Heart left ventricle (tissue), 16 donors: ENCODE measurements at regions not wholly inside any gene's neighbourhood (a gene's known extent, or its start where the extent isn't known, plus 50 kb on each side); places are given as distances from the start of the nearest gene placed in this dataset.

Source experiments
- ATAC-seq, 4 donors: fragments of 200-7000 bp; cut with Tn5 transposase; one replicate each; pipeline ENCODE4 v1.9.1; 2020 to 2022; ENCODE audit warnings: moderate library complexity in 4 of 4, mild to moderate bottlenecking in 3 of 4, moderate number of reproducible peaks in 1 of 4
- DNase-seq, 5 donors: peaks; one replicate each; pipeline ENCODE4 v3.0.0-alpha.2; 2020
- H3K27ac ChIP-seq, 12 donors: fragments of 200-600 bp; sonication (generic) in 4 of 12; one replicate each; pipeline versions ENCODE4 v1.5.0 to v1.8.0; 2016 to 2022; ENCODE audit warnings: mild to moderate bottlenecking in 2 of 12
- H3K27me3 ChIP-seq, 9 donors: fragments of 200-600 bp; sonication (generic) in 2 of 9; one replicate each; pipeline versions ENCODE4 v1.5.1 to v1.8.0; 2016 to 2022; ENCODE audit warnings: mild to moderate bottlenecking in 3 of 9
- H3K36me3 ChIP-seq, 9 donors: fragments of 200-600 bp; sonication (generic) in 2 of 9; one replicate each; pipeline versions ENCODE4 v1.5.0 to v1.8.0; 2018 to 2022; ENCODE audit warnings: mild to moderate bottlenecking in 2 of 9
- H3K4me1 ChIP-seq, 12 donors: fragments of 200-600 bp; sonication (generic) in 4 of 12; one replicate each; pipeline versions ENCODE4 v1.5.0 to v1.8.0; 2016 to 2022; ENCODE audit warnings: mild to moderate bottlenecking in 3 of 12
- H3K4me3 ChIP-seq, 12 donors: fragments of 200-600 bp; sonication (generic) in 4 of 12; one replicate each; pipeline versions ENCODE4 v1.5.0 to v1.8.0; 2017 to 2022; ENCODE audit warnings: mild to moderate bottlenecking in 9 of 12, moderate library complexity in 4 of 12
- H3K9me3 ChIP-seq, 12 donors: fragments of 200-600 bp; sonication (generic) in 4 of 12; one replicate each; pipeline versions ENCODE4 v1.5.0 to v1.8.0; 2016 to 2022; ENCODE audit warnings: mild to moderate bottlenecking in 1 of 12
- POLR2A ChIP-seq, 2 donors: fragments of 450-650 bp; IDR thresholded peaks; one replicate each; pipeline ENCODE4 v1.6.1; 2017; ENCODE audit warnings: antibody characterized with exemption in 2 of 2, mild to moderate bottlenecking in 2 of 2, moderate library complexity in 2 of 2
- WGBS, 4 donors: extraction: QIAGEN DNeasy Blood & Tissue Kit in 2 of 4; methylation state at CpG; one replicate each; pipeline versions ENCODE4 v1.1.5 to v1.1.7; 2013 to 2018; 5-methylcytosine and 5-hydroxymethylcytosine counted together
- intact Hi-C, 10 donors: fragments of 100-400 bp; cut with DNase I; formaldehyde crosslinking; loops; one replicate each; pipeline versions ENCODE4 v1.11.1 to v1.14.2; 2022
- TF ChIP-seq, protein P1 (sequence below), 12 donors: fragments of 200-600 bp; sonication (generic) in 4 of 12; IDR thresholded peaks; one replicate each; pipeline versions ENCODE4 v1.5.0 to v1.8.0; 2018 to 2022; ENCODE audit warnings: antibody characterized with exemption in 12 of 12, mild to moderate bottlenecking in 5 of 12
- donor health status: ischemic (EF 13 %, LVEDD 7.1; RV severe dilation, severe dysfunction).
- donor health status: healthy with polysubstance abuse.
- donor health status: DM: no; HTN: yes; CAD: no.
- donor health status: DM: no; HTN: no; CAD: no.
- donor health status: ischemic (EF 25% LVEDD 6.9; RV normal size, moderate dysfunction).
- donor health status: ischemic (EF 25% LVEDD 5.7; RV mildly dilated, moderate dysfunction).
- donor health status: healthy.
- donor health status: DM: yes; HTN: yes; CAD: no.
- donor health status: ischemic (EF 35%, LVEDD 5.7; RV mildly dilated, moderate dysfunction).
- donor health status: nonischemic (EF 11% LVEDD 7.7; RV severe dilation, severe dysfunction).
- donor health status: DM: yes; HTN: yes; CAD: no.
- donor health status: PGD.
- donor health status: ischemic (EF 29% LVEDD 5.4; RV normal size, mild dysfunction).
- donor health status: nonischemic (EF 23%, LVEDD 6.1; RV moderate dilation, normal function).

GRCh38 chr5:174245516-174246075, 200.1 kb downstream of the NSG2 start:
- DNase-seq (no peak), ATAC-seq (no peak)
- no peak overlapping the region for H3K4me3 ChIP-seq
- H3K36me3 ChIP-seq: no peaks in the 10 kb centered on the region
- peaks cover 0 to 10% (median 0%) of the 10 kb centered on the region in 12 donors for H3K9me3 ChIP-seq
- no peaks in the 10 kb centered on the region for H3K4me1 ChIP-seq
- TF ChIP-seq POLR2A (IDR thresholded peaks at IDR 0.05): no peak
- TF ChIP-seq, protein P1, sequence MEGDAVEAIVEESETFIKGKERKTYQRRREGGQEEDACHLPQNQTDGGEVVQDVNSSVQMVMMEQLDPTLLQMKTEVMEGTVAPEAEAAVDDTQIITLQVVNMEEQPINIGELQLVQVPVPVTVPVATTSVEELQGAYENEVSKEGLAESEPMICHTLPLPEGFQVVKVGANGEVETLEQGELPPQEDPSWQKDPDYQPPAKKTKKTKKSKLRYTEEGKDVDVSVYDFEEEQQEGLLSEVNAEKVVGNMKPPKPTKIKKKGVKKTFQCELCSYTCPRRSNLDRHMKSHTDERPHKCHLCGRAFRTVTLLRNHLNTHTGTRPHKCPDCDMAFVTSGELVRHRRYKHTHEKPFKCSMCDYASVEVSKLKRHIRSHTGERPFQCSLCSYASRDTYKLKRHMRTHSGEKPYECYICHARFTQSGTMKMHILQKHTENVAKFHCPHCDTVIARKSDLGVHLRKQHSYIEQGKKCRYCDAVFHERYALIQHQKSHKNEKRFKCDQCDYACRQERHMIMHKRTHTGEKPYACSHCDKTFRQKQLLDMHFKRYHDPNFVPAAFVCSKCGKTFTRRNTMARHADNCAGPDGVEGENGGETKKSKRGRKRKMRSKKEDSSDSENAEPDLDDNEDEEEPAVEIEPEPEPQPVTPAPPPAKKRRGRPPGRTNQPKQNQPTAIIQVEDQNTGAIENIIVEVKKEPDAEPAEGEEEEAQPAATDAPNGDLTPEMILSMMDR (IDR thresholded peaks at IDR 0.05): no peak
- H3K27me3 ChIP-seq: peaks cover 0 to 4% (median 0%) of the 10 kb centered on the region in 9 donors
- intact Hi-C loops: no loop called here
- no peak overlapping the region for H3K27ac ChIP-seq
- WGBS, 4 donors: 70 to 76% (median 75%) methylated on average over 8 of the region's 8 CpGs

DNA sequence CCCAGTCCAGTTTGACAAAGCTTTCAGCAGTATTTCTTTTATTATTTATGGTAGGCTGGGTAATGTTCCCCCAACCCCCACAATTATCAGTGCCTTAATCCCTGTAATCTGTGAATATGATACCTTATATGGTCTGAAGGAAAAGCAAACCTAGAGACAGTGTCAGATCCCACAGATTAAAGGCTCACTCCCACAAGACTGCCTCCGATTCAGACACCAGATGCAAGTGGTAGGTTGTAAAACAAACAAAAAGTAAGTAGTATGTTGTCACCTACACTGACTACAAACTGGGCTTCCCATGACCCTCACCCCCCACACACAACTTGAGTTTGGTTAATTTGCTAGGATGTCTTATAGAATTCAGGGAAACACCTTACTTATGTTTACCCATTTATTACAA, 201.2 kb downstream of the NSG2 start:
- peaks cover 0 to 10% (median 0%) of the 10 kb centered on the region in 12 donors for H3K9me3 ChIP-seq
- H3K4me3 ChIP-seq: no peak overlapping the region
- intact Hi-C loops: no loop called here
- no peak for TF ChIP-seq POLR2A (IDR thresholded peaks at IDR 0.05)
- TF ChIP-seq, protein P1 (IDR thresholded peaks at IDR 0.05): no peak
- H3K27ac ChIP-seq: no peak overlapping the region
- ATAC-seq (no peak), DNase-seq (no peak)
- H3K27me3 ChIP-seq: peaks cover 0 to 4% (median 0%) of the 10 kb centered on the region in 9 donors
- H3K4me1 ChIP-seq: no peaks in the 10 kb centered on the region
- WGBS, 4 donors: 47 to 80% (median 62%) methylated on average over 1 of the region's 1 CpG
- H3K36me3 ChIP-seq: no peaks in the 10 kb centered on the region

DNA sequence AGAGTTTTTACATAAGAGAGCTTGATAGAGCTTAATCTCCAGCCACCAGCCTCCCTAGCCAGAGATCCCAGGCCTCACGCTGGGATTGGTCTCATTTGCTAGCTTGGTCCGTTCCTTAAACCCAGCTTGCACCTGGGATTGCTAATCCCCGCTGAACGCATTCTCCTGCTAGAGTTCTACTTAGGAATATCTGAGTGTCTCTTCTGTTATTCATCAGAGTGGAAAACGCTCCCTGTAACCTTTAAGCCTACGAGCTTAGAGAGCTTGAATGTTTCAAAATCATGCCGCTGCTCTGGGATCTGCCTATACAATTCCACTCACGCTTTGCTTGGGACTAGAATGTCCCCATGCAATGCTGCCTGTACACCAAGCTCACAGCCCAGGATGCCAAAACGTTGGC, 201.8 kb downstream of the NSG2 start:
- intact Hi-C loops: no loop called here
- TF ChIP-seq, protein P1 (IDR thresholded peaks at IDR 0.05): no peak
- TF ChIP-seq POLR2A (IDR thresholded peaks at IDR 0.05): no peak

GRCh38 chr5:174251305-174252000, 205.9 kb downstream of the NSG2 start:
- no peak for TF ChIP-seq POLR2A (IDR thresholded peaks at IDR 0.05)
- TF ChIP-seq, protein P1 (IDR thresholded peaks at IDR 0.05): no peak
- intact Hi-C loops: no loop called here
- 26 to 31% (median 27%) methylated on average over 5 of the region's 5 CpGs for WGBS, 4 donors

More for the DNA sequence above, 201.8 kb downstream of the NSG2 start:
- Histone ChIP-seq H3K27ac (no peak overlapping the region), H3K36me3 (no peaks in the 10 kb centered on the region), H3K9me3 (peaks cover 0 to 10% (median 0%) of the 10 kb centered on the region in 12 donors), H3K4me3 (no peak overlapping the region), H3K4me1 (no peaks in the 10 kb centered on the region), H3K27me3 (peaks cover 0 to 4% (median 0%) of the 10 kb centered on the region in 9 donors)
- no peak for ATAC-seq
- WGBS, 4 donors: 72 to 77% (median 76%) methylated on average over 9 of the region's 9 CpGs
- no peak for DNase-seq

More at GRCh38 chr5:174251305-174252000, 205.9 kb downstream of the NSG2 start:
- Histone ChIP-seq H3K9me3 (no peaks in the 10 kb centered on the region), H3K27ac (no peak overlapping the region), H3K36me3 (no peaks in the 10 kb centered on the region), H3K27me3 (peaks cover 0 to 4% (median 0%) of the 10 kb centered on the region in 9 donors), H3K4me1 (no peaks in the 10 kb centered on the region), H3K4me3 (no peak overlapping the region)
- ATAC-seq (no peak), DNase-seq (no peak)
